NOMO-1 treated with DMSO at 0.1 percent for 48 hours (cell line): ENCODE measurements at regions not wholly inside any gene's neighbourhood (a gene's known extent, or its start where the extent isn't known, plus 50 kb on each side); places are given as distances from the start of the nearest gene placed in this dataset.
"Not testable (repeated sequence)": the region's sequence is repeated elsewhere in the genome, so short reads cannot be mapped to it uniquely, and the experiment has no call there.

Experiments used
- DNase-seq: peaks from one replicate; lab custom pipeline; 2025; ENCODE audit not compliant: unreplicated experiment; lab: John Stamatoyannopoulos, UW

DNA sequence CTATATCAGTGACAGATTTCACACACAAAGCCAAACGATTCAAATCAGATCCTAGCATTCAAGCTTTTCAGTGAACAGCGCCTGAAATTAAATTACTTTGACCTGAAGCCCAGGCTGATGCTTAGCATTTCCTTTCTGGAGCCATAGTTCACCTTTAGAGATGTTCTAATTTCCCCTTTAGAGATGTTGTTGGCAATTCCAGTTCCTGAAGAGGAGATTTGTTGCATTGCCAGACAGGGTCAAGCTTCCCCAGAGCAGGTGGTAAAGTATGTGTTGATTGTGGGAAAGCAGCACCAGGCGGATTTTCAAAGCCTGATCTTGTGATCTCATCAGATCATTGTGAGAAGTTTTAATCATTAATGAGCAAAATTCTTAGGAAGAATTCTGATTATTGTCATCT is 609.8 kb upstream of the KLF12 start:
- DNase-seq = no peak

DNA sequence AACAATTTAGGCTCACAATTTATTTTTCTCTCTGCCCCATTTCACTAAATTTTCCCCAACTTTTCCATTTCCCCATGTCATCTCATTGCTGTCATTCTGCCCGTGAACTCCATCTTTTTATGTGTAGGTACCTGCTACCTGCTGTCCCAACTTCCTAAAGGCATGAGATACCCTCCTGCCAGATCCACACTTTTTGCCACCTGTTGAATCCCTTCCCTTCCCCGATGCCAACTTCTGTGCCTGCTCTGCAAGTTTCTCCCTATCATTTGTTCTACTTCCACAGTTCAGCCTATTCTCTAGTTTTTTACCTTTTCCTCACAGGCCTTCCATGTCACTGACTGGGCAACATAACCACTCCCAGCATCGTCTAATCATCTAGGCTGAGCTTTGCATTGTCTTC is 607.5 kb upstream of the KLF12 start:
- DNase-seq = no peak

DNA sequence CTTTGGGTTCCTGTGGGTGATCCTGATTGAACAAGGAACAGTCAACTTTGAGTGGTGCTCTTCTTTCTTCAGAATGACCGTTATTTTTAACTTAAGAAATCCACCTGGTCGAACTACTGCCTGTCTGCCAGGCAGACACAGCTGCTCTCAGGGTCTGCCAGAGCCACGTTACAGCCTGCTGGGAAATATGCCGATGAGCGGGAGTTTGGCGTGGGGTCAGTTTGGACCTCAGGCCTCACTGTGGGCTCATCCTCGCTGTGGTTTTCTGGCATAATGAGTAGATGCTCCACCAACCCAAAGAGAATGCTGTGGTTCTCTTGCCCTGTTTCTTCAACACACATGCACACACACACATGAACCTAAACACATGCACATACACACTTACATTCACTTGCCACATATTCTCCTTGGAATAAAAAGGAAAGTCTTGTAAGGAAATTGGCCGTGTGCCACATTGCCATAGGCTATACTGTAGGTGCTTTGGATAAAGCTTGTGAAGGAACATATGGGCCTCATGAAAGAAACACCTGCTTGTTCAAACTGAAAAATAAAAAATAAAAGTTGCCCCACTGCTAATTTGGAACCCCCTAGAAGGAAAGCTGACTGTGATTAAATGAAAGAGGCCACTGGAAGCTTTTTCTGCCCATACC is 598.7 kb upstream of the KLF12 start:
- no peak for DNase-seq

- DNase-seq = no peak
Observed at GRCh38 chr13:74731731-74732130, 597.5 kb upstream of the KLF12 start.

DNA sequence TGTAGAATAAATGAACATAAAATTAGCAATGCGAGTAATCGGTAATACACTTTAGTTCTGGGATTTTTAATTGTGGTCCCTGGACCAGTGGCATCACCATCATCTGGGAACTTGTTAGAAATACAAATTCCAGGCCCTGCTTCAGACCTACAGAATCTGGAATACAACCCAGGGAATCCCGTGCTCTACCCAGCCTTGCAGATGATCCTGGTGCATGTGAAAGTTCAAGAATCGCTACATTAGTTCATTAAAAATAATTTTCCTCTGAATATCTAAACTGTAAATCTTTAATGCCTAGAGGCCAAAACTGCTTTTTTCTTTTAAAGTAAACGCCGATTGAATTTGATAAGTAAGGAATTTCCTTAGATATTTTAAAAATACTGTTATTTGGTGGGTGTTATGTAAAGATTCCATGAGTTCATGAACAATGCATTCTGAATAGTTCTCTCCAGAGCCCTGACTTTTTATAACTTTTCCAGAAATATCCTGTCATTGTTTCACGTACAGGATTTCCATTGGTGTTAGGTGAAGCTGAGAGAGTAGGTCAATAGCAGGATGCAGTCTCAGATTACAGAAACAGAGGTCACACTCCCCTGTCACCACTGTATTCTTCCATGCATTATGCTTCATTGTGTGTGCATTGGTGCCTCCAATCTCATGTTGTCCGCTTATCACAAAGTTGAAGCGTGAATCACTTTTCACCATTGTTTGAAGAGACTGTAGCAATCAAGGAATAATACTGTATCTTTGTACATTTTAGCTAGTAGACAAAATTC is 596.5 kb upstream of the KLF12 start:
- DNase-seq = no peak

- no peak for DNase-seq
Observed at GRCh38 chr13:74726206-74726605, 592.0 kb upstream of the KLF12 start.

DNA sequence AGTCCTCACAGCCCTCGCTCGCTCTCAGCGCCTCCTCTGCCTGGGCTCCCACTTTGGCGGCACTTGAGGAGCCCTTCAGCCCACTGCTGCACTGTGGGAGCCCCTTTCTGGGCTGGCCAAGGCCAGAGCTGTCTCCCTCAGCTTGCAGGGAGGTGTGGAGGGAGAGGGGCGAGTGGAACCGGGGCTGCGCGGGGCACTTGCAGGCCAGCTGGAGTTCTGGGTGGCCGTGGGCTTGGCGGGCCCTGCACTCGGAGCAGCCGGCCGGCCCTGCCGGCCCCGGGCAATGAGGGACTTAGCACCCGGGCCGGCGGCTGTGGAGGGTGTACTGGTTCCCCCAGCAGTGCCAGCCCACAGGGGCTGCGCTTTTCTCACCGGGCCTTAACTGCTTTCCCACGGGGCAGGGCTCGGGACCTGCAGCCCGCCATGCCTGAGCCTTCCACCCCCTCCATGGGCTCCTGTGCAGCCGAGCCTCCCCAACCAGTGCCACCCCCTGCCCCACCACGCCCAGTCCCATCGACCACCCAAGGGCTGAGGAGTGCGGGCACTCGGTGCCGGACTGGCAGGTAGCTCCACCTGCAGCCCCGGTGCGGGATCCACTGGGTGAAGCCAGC is 584.1 kb upstream of the KLF12 start:
- DNase-seq = not testable (repeated sequence)

- DNase-seq = no peak
Observed at GRCh38 chr13:74715718-74716117, 581.5 kb upstream of the KLF12 start.

DNA sequence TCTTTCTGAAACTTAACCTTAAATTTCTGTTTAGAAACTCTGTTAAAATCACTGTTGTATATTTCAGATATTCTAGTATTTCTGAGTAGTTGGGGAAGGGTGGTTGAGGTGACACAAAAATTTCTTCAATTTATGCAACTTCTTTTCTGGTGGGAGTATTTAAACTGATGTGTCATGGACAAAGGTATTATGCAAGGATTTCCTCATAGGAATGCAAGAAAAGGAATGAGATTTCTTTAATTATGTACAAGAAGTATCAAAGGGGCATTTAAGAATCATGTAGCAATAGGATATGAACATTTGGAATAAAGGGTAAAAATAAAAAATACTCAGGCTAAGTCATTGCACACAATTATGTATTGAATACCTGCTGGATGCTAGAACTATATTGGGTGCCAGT is 575.8 kb upstream of the KLF12 start:
- no peak for DNase-seq

DNA sequence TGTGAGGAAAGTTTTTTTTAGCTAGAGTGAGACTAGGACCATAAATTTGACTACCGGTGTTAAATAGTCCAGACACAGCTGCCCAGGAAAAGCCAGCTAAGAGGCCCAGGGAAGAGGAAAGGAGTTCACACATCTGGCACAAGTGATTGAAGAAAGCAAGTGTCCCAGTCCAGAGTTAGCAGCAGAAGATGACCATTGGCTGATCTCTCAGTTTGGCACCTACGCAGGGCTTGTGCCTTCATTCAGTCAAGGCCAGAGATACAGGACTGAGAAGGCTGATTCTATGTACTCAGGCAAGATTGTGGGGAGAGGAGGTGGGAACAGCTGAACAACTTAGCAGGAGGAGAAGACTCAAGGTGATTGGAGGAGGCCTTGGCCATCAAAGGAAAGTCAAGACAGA is 575.0 kb upstream of the KLF12 start:
- no peak for DNase-seq

DNA sequence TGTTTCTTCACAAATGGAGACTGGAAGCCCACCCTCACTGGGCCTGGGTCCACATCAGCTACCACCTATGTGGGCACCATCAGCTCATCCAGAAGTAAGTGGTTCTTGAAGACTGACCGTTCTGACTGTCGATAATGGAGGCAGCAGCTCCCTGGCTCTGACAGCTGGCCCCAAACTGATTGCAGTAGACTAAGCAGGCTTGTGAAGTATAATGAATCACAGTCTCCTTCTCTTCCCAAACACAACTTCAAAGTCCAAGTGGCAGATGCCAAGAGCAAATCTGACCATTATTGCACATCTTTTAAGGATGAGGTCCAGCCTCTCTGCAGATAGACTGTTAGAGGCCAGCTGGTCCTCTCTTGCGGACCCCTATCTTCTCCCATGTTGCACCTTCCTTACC is 574.4 kb upstream of the KLF12 start:
- DNase-seq = no peak

DNA sequence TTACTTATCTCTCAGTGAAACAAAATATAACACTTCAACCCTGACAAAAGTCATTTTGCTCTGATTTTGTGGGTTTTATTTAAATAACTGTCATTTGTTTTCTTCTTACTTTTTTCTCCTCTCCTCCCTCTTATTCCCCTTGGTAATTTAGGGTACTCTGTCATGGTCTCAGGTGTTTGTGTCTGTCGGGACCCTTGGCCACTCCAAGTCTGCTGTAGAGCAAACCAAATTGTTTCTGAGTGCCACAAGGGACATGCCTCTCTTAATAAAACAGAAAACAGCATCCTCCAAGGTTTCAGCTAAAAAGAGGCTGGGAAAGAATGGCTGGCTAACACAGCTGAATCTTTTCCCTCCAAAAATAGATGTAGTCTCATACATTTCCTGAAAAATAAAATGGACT is 573.1 kb upstream of the KLF12 start:
- DNase-seq = no peak

- no peak for DNase-seq
Observed at GRCh38 chr13:74706801-74707200, 572.6 kb upstream of the KLF12 start.

GRCh38 chr13:74705438-74705837 is 571.2 kb upstream of the KLF12 start:
- no peak for DNase-seq

- DNase-seq = no peak
Observed at GRCh38 chr13:74703855-74704387, 569.7 kb upstream of the KLF12 start.

- no peak for DNase-seq
Observed at GRCh38 chr13:74696148-74696922, 562.1 kb upstream of the KLF12 start.

DNA sequence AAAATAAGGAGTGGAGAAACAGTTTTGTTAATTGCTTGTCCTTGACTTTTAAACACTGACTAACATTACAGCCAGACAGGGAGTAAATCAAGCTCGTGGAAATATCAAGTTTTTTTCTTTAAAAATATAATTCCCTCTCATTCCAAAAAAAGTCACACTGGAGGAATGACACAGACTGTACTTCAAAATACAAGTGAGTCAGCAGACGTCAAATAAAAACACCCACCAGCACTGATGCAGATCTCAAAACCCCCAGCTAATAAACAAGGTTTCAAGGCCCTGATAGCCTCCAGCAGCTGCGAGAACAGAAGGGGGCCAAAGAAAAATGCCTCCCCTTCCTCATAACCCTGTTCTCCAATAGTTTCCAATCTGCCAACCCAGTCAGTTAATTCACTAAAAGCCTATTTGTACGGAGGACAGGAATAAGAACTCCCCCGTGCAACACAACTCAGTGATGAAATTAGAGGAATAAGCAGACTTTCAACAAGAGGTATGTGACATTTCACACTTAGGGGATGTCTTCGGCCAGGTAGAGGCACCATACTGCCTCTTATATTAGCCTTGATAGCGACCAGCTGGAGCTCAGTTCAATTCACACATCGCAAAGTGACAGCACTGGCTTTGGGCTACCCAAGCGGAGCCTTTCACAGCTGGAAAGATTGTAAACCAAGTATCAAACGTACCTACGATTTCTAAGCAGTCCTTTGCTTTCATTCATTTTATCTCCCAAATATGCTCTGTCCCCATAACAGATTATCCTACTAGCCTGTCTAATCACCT is 561.0 kb upstream of the KLF12 start:
- no peak for DNase-seq

DNA sequence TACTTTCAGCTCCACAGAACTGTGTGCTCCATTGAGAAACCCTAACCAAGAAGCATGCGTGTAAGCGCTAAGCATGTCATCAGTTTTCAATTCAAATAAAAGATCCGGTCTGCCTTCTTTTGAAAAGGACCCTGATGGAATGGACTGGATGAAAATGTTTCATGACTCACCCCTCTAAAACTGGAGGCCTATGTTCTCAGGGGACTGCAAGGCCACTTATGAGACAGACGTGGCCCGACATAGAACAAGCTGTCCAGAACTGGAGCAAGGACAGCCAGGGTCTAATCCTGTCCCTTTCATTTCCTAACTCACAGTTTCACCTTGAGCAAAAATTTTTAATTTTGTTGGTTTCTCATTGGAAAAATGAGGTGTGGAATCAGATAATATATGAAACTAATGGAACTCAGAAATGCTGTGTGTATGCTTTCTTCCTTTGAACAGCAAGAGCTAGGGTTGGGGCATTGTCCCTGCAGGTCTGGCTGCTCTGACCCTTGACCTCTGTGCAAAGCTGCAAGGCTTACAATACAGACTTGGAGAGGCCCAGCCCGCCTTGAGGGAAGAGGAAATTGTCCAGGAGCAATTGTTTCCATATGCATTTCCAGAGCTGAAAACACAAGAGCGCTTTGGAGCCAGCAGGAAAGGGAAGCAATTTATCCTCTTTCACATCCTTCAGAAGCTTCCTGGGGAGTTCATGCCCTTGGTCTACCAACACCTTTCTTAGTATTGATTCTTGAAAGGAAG is 553.4 kb upstream of the KLF12 start:
- no peak for DNase-seq

DNA sequence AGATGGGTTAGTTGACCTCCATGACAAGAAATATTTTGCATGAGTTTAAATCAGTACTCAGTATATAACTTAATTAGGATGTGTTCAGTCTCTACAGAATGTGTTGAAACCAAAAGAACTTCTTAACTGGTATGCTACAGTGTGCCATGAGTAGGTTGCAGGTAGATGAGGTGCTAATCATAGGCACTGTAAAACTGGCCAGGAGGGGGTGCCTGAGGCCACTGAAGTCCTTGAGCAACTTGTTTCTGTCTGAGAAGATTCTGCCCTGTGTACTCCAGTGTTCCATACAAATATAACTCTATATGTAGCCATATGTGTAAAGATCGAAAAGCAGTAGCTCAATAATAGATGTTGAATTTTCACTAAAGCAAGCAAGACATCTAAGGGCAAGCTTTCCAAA is 549.2 kb upstream of the KLF12 start:
- DNase-seq = no peak

GRCh38 chr13:74682746-74683145 is 548.5 kb upstream of the KLF12 start:
- DNase-seq = no peak
